ENCODE measurements at regions not wholly inside any gene's neighbourhood (a gene's known extent, or its start where the extent isn't known, plus 50 kb on each side); places are given as distances from the start of the nearest gene placed in this dataset.

GRCh38 chr4:38268837-38269236 is 308.6 kb downstream of the PTTG2 start:
- WGBS, 2 donors, result 93 to 97% methylated on average over 1 of the region's 1 CpG
- no peak overlapping the region for H3K4me3 ChIP-seq (ENCODE audit: low read depth, poor library complexity, severe bottlenecking)
- no peak for TF ChIP-seq CTCF (IDR thresholded peaks at IDR 0.05)
- TF ChIP-seq POLR2A (IDR thresholded peaks at IDR 0.05), result no peak
- DNase-seq (ENCODE audit: low spot score in 2 of 2), result no peak
- intact Hi-C loops (cut with DNase I; ENCODE audit: low total_unique reads), result no loop called here

GRCh38 chr4:38273407-38273806 is 313.2 kb downstream of the PTTG2 start:
- intact Hi-C loops (cut with DNase I; ENCODE audit: low total_unique reads), result no loop called here
- H3K4me3 ChIP-seq (ENCODE audit: low read depth, poor library complexity, severe bottlenecking), result no peak overlapping the region
- DNase-seq (ENCODE audit: low spot score in 2 of 2), result no peak
- TF ChIP-seq CTCF (IDR thresholded peaks at IDR 0.05), result no peak
- TF ChIP-seq POLR2A (IDR thresholded peaks at IDR 0.05), result no peak

DNA sequence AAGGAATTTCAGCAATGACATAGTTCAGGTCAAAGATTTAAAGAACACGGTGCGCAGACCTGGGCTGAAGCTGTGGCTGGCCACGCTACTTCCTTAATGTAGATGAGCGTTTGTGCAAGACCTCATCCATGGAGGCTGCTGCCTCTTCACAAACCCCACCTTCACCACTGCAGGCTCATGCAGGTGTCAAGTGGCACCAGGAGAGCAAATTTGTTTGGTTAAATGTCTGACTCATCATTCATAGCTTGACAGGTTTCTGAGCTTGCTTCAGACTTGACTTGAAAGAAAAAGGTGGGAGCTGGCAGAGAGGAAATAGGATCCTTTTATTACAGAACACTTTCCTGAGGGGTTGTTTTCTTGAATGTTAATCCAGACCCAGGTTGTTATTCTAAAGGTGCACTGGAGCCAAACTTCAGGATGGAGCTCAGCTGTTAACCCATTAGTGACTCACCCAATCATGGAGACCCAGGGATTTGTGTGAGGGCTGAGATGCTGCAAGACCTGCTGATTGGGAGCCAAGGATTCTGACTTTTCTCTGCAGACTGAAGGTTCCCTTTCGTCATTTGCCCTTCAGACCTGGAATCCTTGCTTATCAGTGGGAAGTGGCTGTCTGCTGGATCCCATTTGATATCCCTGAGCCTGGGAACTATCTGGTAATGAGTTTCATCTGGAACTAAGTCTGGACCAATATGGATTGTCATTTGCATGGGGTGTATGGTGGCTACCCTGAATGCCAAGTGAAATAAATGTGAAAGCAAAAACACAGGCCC is 315.3 kb downstream of the PTTG2 start:
- TF ChIP-seq CTCF (IDR thresholded peaks at IDR 0.05) (no peak), POLR2A (IDR thresholded peaks at IDR 0.05) (no peak)

GRCh38 chr4:38278255-38278654 is 318.1 kb downstream of the PTTG2 start:
- no peak overlapping the region for H3K4me3 ChIP-seq (ENCODE audit: low read depth, poor library complexity, severe bottlenecking)
- 60 to 84% methylated on average over 4 of the region's 4 CpGs for WGBS, 2 donors
- DNase-seq (ENCODE audit: low spot score in 2 of 2), result no peak
- intact Hi-C loops (cut with DNase I; ENCODE audit: low total_unique reads), result no loop called here
- TF ChIP-seq CTCF (IDR thresholded peaks at IDR 0.05) (no peak), POLR2A (IDR thresholded peaks at IDR 0.05) (no peak)

More for the DNA sequence above, 315.3 kb downstream of the PTTG2 start:
- WGBS, 2 donors, result 44 to 64% methylated on average over 5 of the region's 5 CpGs
- intact Hi-C loops (cut with DNase I; ENCODE audit: low total_unique reads), result no loop called here
- no peak overlapping the region for H3K4me3 ChIP-seq (ENCODE audit: low read depth, poor library complexity, severe bottlenecking)
- DNase-seq (ENCODE audit: low spot score in 2 of 2), result no peak

GRCh38 chr4:38279077-38279476 is 318.9 kb downstream of the PTTG2 start:
- intact Hi-C loops (cut with DNase I; ENCODE audit: low total_unique reads), result no loop called here
- no peak for DNase-seq (ENCODE audit: low spot score in 2 of 2)
- no peak for TF ChIP-seq CTCF (IDR thresholded peaks at IDR 0.05)
- no peak for TF ChIP-seq POLR2A (IDR thresholded peaks at IDR 0.05)
- WGBS, 2 donors, result 90 to 91% methylated on average over 8 of the region's 8 CpGs
- H3K4me3 ChIP-seq (ENCODE audit: low read depth, poor library complexity, severe bottlenecking), result no peak overlapping the region
